Lung (tissue), 11 donors: ENCODE measurements at regions not wholly inside any gene's neighbourhood (a gene's known extent, or its start where the extent isn't known, plus 50 kb on each side); places are given as distances from the start of the nearest gene placed in this dataset.

Experiments
- ATAC-seq: fragments of 200-7000 bp; cut with Tn5 transposase; one replicate; pipeline ENCODE4 v1.9.1; 2020; ENCODE audit warnings: moderate number of reproducible peaks; ENCODE audit not compliant: insufficient read depth, low FRiP score
- DNase-seq, 3 donors: peaks; one replicate each; pipeline ENCODE4 v3.0.0-alpha.2; 2013 to 2017
- H3K27ac ChIP-seq, 2 donors: one replicate each; pipeline ENCODE4 v1.5.1; 2013; ENCODE audit warnings: mild to moderate bottlenecking in 2 of 2, moderate library complexity in 2 of 2, control low read depth in 1 of 2, inconsistent platforms in 1 of 2, low read depth in 1 of 2, low read length in 1 of 2
- H3K27me3 ChIP-seq, 3 donors: one replicate each; pipeline ENCODE4 v1.5.1; 2013; ENCODE audit warnings: low read length in 2 of 3; ENCODE audit not compliant: control insufficient read depth in 3 of 3, insufficient read depth in 3 of 3
- H3K36me3 ChIP-seq, 4 donors: one replicate each; pipeline ENCODE4 v1.5.1; 2013; ENCODE audit warnings: low read length in 4 of 4, mild to moderate bottlenecking in 1 of 4, moderate library complexity in 1 of 4; ENCODE audit not compliant: control insufficient read depth in 4 of 4, insufficient read depth in 4 of 4
- H3K4me1 ChIP-seq, 5 donors: one replicate each; pipeline ENCODE4 v1.5.1; 2013; ENCODE audit warnings: low read length in 5 of 5, mild to moderate bottlenecking in 2 of 5, moderate library complexity in 1 of 5; ENCODE audit not compliant: control insufficient read depth in 5 of 5, insufficient read depth in 5 of 5
- H3K4me3 ChIP-seq: one replicate; pipeline ENCODE4 v1.5.1; 2013; ENCODE audit warnings: mild to moderate bottlenecking, control low read depth, moderate library complexity
- H3K9ac ChIP-seq, 2 donors: one replicate each; pipeline ENCODE4 v1.5.1; 2013; ENCODE audit warnings: low read length in 2 of 2, control low read depth in 1 of 2; ENCODE audit not compliant: insufficient read depth in 1 of 2
- H3K9me3 ChIP-seq, 4 donors: one replicate each; pipeline ENCODE4 v1.5.1; 2013; ENCODE audit warnings: low read length in 3 of 4, mild to moderate bottlenecking in 1 of 4, moderate library complexity in 1 of 4; ENCODE audit not compliant: control insufficient read depth in 4 of 4, insufficient read depth in 3 of 4
- CTCF ChIP-seq: IDR thresholded peaks from 2 replicates; pipeline ENCODE4 v1.5.1; 2012; ENCODE audit warnings: mild to moderate bottlenecking; ENCODE audit errors: control extremely low read depth, extremely low read depth
- WGBS, 2 donors: extraction: QIAGEN DNeasy Blood & Tissue Kit; methylation state at CpG; one replicate each; pipeline ENCODE4 v1.1.7; 2013; 5-methylcytosine and 5-hydroxymethylcytosine counted together
- donor health status: control.
- donor health status: control.
- donor health status: Bipolar disorder and iron deficiency.
- donor health status: healthy.
- donor health status: DM: yes; HTN: yes; CAD: no.

GRCh38 chr16:25512041-25512440 lies 179.7 kb upstream of the HS3ST4 start:
- Histone ChIP-seq H3K27me3 (no peaks in the 10 kb centered on the region), H3K9me3 (peaks cover 0 to 4% (median 0%) of the 10 kb centered on the region in 4 donors), H3K36me3 (no peaks in the 10 kb centered on the region), H3K9ac (no peak overlapping the region), H3K4me1 (no peaks in the 10 kb centered on the region), H3K4me3 (no peak overlapping the region), H3K27ac (no peak overlapping the region)
- DNase-seq: no peak
- no peak for ATAC-seq
- TF ChIP-seq CTCF: no peak

GRCh38 chr16:25509456-25509855 lies 182.3 kb upstream of the HS3ST4 start:
- Histone ChIP-seq H3K9ac (no peak overlapping the region), H3K4me3 (no peak overlapping the region), H3K27me3 (no peaks in the 10 kb centered on the region), H3K36me3 (no peaks in the 10 kb centered on the region), H3K27ac (no peak overlapping the region), H3K9me3 (peaks cover 0 to 4% (median 0%) of the 10 kb centered on the region in 4 donors), H3K4me1 (no peaks in the 10 kb centered on the region)
- no peak for TF ChIP-seq CTCF
- no peak for DNase-seq
- no peak for ATAC-seq
- WGBS, 2 donors: 65 to 77% methylated on average over 1 of the region's 1 CpG

- no peak for TF ChIP-seq CTCF
- Histone ChIP-seq H3K4me3 (no peak overlapping the region), H3K9me3 (no peaks in the 10 kb centered on the region), H3K4me1 (no peaks in the 10 kb centered on the region), H3K9ac (no peak overlapping the region), H3K36me3 (no peaks in the 10 kb centered on the region), H3K27me3 (no peaks in the 10 kb centered on the region), H3K27ac (no peak overlapping the region)
- ATAC-seq: no peak
- DNase-seq: no peak
- WGBS, 2 donors: 70 to 78% methylated on average over 3 of the region's 3 CpGs
These were observed 190.1 kb upstream of the HS3ST4 start for GRCh38 chr16:25501530-25502255.

GRCh38 chr16:25494292-25494691 lies 197.5 kb upstream of the HS3ST4 start:
- 78 to 90% methylated on average over 2 of the region's 2 CpGs for WGBS, 2 donors
- H3K4me3 ChIP-seq: no peak overlapping the region
- no peak for ATAC-seq
- no peaks in the 10 kb centered on the region for H3K4me1 ChIP-seq
- no peaks in the 10 kb centered on the region for H3K27me3 ChIP-seq
- H3K36me3 ChIP-seq: no peaks in the 10 kb centered on the region
- no peak overlapping the region for H3K9ac ChIP-seq
- no peak for TF ChIP-seq CTCF
- H3K9me3 ChIP-seq: peaks cover 0 to 4% (median 0%) of the 10 kb centered on the region in 4 donors
- DNase-seq: no peak
- no peak overlapping the region for H3K27ac ChIP-seq
